A549 (cell line): ENCODE measurements at regions not wholly inside any gene's neighbourhood (a gene's known extent, or its start where the extent isn't known, plus 50 kb on each side); places are given as distances from the start of the nearest gene placed in this dataset.

ENCODE experiments used
- BHLHE40 ChIP-seq: IDR thresholded peaks from 2 replicates; pipeline ENCODE4 v1.6.1; 2012; ENCODE audit warnings: low read depth, low read length, inconsistent platforms
- EP300 ChIP-seq, 2 experiments: fragments of >200 bp; sonication (Bioruptor Twin); formaldehyde crosslinking; IDR thresholded peaks; 2 replicates in 1 of 2; 3 replicates in 1 of 2; pipeline ENCODE4 v1.6.1; 2016 to 2017
- NR3C1 ChIP-seq: fragments of >200 bp; sonication (Bioruptor Twin); formaldehyde crosslinking; IDR thresholded peaks from 3 replicates; pipeline ENCODE4 v1.6.1; 2017
- TF ChIP-seq, protein P1 (sequence below): IDR thresholded peaks from 2 replicates; pipeline ENCODE4 v1.6.1; 2012
- TF ChIP-seq, protein P2 (sequence below): fragments of >200 bp; sonication (Bioruptor Twin); formaldehyde crosslinking; IDR thresholded peaks from 3 replicates; pipeline ENCODE4 v1.5.1; 2016

DNA sequence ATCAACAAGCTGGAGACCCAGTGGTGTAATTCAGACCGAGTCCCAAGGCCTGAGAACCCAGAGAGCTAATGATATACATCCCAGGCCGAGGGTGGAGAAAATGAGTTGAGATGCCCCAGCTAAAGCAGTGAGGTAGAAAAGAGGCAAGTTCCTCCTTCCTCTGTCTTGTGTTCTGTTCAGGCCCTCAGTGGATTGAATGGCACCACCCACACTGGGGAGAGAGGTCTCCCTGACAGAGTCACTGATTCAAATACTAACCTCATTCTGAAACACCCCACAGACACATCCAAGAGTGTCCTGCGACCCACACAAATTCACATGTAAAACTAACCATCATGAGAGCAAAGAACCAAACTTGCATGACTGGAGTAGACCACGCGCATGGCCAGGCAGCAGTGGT is 215.3 kb downstream of the ANAPC1 start:
- TF ChIP-seq, protein P1, sequence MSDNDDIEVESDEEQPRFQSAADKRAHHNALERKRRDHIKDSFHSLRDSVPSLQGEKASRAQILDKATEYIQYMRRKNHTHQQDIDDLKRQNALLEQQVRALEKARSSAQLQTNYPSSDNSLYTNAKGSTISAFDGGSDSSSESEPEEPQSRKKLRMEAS, result no peak
- TF ChIP-seq, protein P2, sequence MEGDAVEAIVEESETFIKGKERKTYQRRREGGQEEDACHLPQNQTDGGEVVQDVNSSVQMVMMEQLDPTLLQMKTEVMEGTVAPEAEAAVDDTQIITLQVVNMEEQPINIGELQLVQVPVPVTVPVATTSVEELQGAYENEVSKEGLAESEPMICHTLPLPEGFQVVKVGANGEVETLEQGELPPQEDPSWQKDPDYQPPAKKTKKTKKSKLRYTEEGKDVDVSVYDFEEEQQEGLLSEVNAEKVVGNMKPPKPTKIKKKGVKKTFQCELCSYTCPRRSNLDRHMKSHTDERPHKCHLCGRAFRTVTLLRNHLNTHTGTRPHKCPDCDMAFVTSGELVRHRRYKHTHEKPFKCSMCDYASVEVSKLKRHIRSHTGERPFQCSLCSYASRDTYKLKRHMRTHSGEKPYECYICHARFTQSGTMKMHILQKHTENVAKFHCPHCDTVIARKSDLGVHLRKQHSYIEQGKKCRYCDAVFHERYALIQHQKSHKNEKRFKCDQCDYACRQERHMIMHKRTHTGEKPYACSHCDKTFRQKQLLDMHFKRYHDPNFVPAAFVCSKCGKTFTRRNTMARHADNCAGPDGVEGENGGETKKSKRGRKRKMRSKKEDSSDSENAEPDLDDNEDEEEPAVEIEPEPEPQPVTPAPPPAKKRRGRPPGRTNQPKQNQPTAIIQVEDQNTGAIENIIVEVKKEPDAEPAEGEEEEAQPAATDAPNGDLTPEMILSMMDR, result no peak
- TF ChIP-seq NR3C1, result no peak
- TF ChIP-seq EP300 (IDR thresholded peaks at IDR 0.05), result no peak
- TF ChIP-seq BHLHE40, result no peak
